VCaP (cell line): ENCODE measurements at regions not wholly inside any gene's neighbourhood (a gene's known extent, or its start where the extent isn't known, plus 50 kb on each side); places are given as distances from the start of the nearest gene placed in this dataset.
"Not testable (repeated sequence)": the region's sequence is repeated elsewhere in the genome, so short reads cannot be mapped to it uniquely, and the experiment has no call there.

ENCODE experiments used
- H3K27ac ChIP-seq: fragments of 450-650 bp; 2 replicates; pipeline ENCODE4 v1.5.1; 2017
- CTCF ChIP-seq: fragments of 450-650 bp; conservative IDR thresholded peaks from 2 replicates; pipeline ENCODE4 v1.5.1; 2017; ENCODE audit warnings: mild to moderate bottlenecking, moderate library complexity

DNA sequence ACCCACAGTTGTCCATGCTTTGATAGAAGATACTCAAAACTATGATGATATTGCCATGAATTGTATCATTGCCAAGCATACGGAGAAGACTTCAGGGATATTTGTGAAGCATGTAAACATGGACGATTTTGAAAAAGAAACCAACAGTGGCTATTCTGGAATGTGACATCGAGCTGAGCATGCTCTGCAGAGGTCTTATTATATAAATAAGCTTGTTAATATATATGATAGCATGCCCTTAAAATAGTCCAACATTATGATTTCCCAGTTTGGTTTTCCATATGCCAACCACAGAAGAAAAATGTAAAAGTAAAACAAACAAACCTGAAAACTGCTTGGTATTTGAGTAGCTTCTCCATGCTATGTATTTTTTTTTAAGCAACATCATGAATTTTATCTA is 159.1 kb downstream of the LNPK start:
- no peak for TF ChIP-seq CTCF
- no peak overlapping the region for H3K27ac ChIP-seq

- not testable (repeated sequence) for H3K27ac ChIP-seq
These were observed 161.3 kb downstream of the LNPK start for GRCh38 chr2:175840765-175841164.

DNA sequence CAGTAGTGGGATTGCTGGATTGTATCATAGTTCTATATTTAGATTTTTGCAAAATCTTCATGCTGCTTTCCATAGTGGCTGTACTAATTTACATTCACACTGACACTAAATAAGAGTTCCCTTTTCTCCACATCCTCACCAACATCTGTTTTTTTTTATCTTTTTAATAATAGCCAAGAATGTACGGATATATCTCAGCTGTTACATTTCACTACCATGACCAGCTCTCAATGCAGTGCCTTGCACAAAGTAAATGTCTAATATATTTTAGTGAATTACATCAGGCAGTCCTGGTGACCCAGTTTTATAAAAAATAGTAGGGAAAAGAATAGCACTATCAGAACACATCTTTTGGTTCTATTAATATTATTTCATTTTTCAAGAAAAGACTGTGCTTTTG is 161.8 kb downstream of the LNPK start:
- no peak for TF ChIP-seq CTCF
- H3K27ac ChIP-seq, result no peak overlapping the region

- H3K27ac ChIP-seq, result no peak overlapping the region
- TF ChIP-seq CTCF, result no peak
These were observed 163.1 kb downstream of the LNPK start for GRCh38 chr2:175838979-175839378.

DNA sequence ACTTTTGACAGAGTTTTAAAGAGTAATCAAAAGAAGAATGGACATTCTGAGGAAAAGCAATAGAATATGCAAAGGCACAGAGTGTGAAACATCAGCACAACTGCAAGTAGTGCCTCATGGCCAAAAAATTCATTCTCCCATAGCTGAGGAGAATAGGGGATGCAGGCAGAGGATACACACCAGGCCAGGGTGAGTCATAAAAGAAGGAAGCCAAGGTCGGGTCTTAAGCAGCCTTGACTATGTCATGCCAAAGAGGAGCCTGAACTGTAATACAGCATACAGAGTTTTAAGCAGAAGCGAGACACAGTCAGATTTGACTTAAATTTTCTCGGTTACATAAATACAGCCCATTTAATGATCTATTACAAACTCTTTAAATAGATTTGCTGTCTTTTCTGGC is 165.0 kb downstream of the LNPK start:
- TF ChIP-seq CTCF, result no peak
- no peak overlapping the region for H3K27ac ChIP-seq

- TF ChIP-seq CTCF, result no peak
- no peak overlapping the region for H3K27ac ChIP-seq
These were observed 165.7 kb downstream of the LNPK start for GRCh38 chr2:175836361-175836760.

DNA sequence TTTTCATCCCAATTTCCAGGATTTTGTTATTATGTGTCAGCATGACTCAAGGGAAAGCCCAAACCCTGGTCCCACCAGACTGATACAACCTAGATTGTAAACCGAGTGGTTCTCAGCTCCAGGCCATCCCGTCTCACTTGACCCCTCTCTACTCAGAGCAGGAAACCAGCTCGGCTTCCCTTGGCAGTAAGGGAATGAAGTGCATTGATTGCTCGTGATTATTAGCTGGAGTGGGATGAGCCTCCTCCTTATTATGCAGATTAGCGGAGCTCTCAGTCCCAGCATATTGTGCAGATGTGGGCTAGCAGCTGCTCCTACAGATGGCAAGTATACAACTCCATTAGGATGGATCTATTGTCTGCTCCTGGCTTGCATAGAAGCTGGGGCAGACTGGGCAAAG is 167.6 kb downstream of the LNPK start:
- H3K27ac ChIP-seq, result no peak overlapping the region
- TF ChIP-seq CTCF, result no peak

DNA sequence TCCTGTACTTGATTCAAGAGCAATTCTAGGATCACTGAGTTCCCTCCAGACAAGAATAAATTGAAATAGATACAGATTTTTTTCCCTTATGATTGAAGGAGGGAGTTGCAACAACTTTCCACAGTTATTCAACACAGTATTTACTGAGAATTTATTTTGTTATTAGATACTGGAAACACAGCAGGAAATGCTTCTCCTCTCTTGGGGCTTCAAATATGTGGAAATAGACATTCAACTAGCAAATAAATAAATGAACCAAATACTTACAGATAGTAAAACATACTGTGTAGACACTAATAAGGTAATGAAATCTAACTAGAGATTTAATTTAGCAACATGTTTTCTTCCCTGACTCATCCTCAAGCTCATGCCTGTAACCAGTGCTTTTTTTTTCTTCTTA is 169.2 kb downstream of the LNPK start:
- H3K27ac ChIP-seq, result no peak overlapping the region
- TF ChIP-seq CTCF, result no peak
